K562 (cell line): ENCODE measurements at regions not wholly inside any gene's neighbourhood (a gene's known extent, or its start where the extent isn't known, plus 50 kb on each side); places are given as distances from the start of the nearest gene placed in this dataset.
A peak's percentile ranks its signal among the peaks of the same experiment; 100 is the strongest.

Experiments used
- BDP1 ChIP-seq: IDR thresholded peaks from 3 replicates; pipeline ENCODE4 v1.6.1; 2011; ENCODE audit not compliant: insufficient read length, insufficient read depth
- CHAMP1 ChIP-seq: fragments of 450-650 bp; IDR thresholded peaks from 2 replicates; pipeline ENCODE4 v1.6.1; 2016; ENCODE audit warnings: mild to moderate bottlenecking
- CHD2 ChIP-seq: IDR thresholded peaks from 2 replicates; pipeline ENCODE4 v1.6.1; 2011; ENCODE audit warnings: low read depth, low read length
- ETS2 ChIP-seq: IDR thresholded peaks from 2 replicates; pipeline ENCODE4 v1.6.1; 2016; ENCODE audit warnings: borderline replicate concordance, missing genetic modification characterization, mild to moderate bottlenecking, moderate library complexity, missing compliant biosample characterization; ENCODE audit not compliant: poor library complexity, severe bottlenecking
- GTF2A2 ChIP-seq: IDR thresholded peaks from 2 replicates; pipeline ENCODE4 v1.6.1; 2016; ENCODE audit warnings: mild to moderate bottlenecking, missing genetic modification characterization, missing compliant biosample characterization
- HEY1 ChIP-seq: fragments of 250-450 bp; sonication (Bioruptor Pico); IDR thresholded peaks from 2 replicates; pipeline ENCODE4 v1.5.0; 2020; ENCODE audit warnings: mild to moderate bottlenecking, moderate library complexity, borderline replicate concordance
- ILF3 ChIP-seq: fragments of 450-650 bp; IDR thresholded peaks from 2 replicates; pipeline ENCODE4 v1.6.1; 2018; ENCODE audit warnings: antibody characterized with exemption, mild to moderate bottlenecking, moderate library complexity, borderline replicate concordance
- MGA ChIP-seq: fragments of 450-650 bp; IDR thresholded peaks from 2 replicates; pipeline ENCODE4 v1.6.1; 2016; ENCODE audit warnings: mild to moderate bottlenecking, moderate library complexity
- PHF20 ChIP-seq: fragments of 450-650 bp; IDR thresholded peaks from 2 replicates; pipeline ENCODE4 v1.6.1; 2018; ENCODE audit not compliant: partially characterized antibody
- PREB ChIP-seq: sonication (generic); formaldehyde crosslinking; IDR thresholded peaks from 2 replicates; pipeline ENCODE4 v1.8.1; 2023; ENCODE audit warnings: mild to moderate bottlenecking, missing genetic modification reagents
- RFX5 ChIP-seq: IDR thresholded peaks from 2 replicates; pipeline ENCODE4 v1.6.1; 2011; ENCODE audit warnings: low read depth, mild to moderate bottlenecking, improper control_type of control experiment, low read length
- ZNF589 ChIP-seq: fragments of 200-800 bp; sonication (Bioruptor generic); IDR thresholded peaks from 2 replicates; pipeline ENCODE4 v1.6.1; 2016; ENCODE audit warnings: low read depth, missing genetic modification characterization, missing compliant biosample characterization

- no peak for TF ChIP-seq PREB
- no peak for TF ChIP-seq ETS2
- TF ChIP-seq CHD2, result peak; percentile 69; the same call in 1 of the 2 replicates
- peak; percentile 55 for TF ChIP-seq MGA
- no peak for TF ChIP-seq HEY1 (CRISPR knock-in tag)
- TF ChIP-seq PHF20, result peak; percentile 52
- TF ChIP-seq ILF3, result no peak
- TF ChIP-seq RFX5, result no peak
- TF ChIP-seq BDP1, result no peak
- no peak for TF ChIP-seq GTF2A2 (tag)
- no peak for TF ChIP-seq CHAMP1
- TF ChIP-seq ZNF589, result no peak
These were observed 201.2 kb upstream of the GAS1 start (continued) for GRCh38 chr9:87148331-87149104.
